GM12865 (cell line): ENCODE measurements at regions not wholly inside any gene's neighbourhood (a gene's known extent, or its start where the extent isn't known, plus 50 kb on each side); places are given as distances from the start of the nearest gene placed in this dataset.

Experiments
- DNase-seq: peaks from one replicate; pipeline ENCODE4 v3.0.0; 2010; ENCODE audit warnings: low read depth
- H3K4me3 ChIP-seq: 2 replicates; pipeline ENCODE4 v1.5.1; 2011; ENCODE audit warnings: mild to moderate bottlenecking, low read depth, low read length, control low read depth
- TF ChIP-seq, protein P1 (sequence below): IDR thresholded peaks from 2 replicates; pipeline ENCODE4 v1.5.1; 2011; ENCODE audit warnings: low read length, control low read depth, low read depth, inconsistent platforms; ENCODE audit not compliant: insufficient read depth; ENCODE audit errors: missing control alignments

DNA sequence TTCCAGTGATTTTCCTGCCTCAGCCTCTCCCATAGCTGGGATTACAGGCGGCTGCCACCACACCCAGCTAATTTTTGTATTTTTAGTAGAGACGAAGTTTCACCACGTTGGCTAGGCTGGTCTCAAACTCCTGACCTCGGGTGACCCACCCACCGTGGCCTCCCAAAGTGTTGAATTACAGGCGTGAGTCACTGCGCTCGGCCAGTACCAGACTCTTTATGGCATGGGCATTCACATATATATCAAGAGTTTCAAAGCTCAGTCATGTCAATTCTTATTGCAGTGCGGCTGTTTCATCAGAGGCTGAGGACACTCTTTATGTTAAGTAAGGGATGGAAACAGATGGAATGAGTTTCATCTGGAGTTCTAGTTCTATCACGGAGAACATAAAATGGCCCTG, 315.2 kb upstream of the CDH6 start:
- TF ChIP-seq, protein P1, sequence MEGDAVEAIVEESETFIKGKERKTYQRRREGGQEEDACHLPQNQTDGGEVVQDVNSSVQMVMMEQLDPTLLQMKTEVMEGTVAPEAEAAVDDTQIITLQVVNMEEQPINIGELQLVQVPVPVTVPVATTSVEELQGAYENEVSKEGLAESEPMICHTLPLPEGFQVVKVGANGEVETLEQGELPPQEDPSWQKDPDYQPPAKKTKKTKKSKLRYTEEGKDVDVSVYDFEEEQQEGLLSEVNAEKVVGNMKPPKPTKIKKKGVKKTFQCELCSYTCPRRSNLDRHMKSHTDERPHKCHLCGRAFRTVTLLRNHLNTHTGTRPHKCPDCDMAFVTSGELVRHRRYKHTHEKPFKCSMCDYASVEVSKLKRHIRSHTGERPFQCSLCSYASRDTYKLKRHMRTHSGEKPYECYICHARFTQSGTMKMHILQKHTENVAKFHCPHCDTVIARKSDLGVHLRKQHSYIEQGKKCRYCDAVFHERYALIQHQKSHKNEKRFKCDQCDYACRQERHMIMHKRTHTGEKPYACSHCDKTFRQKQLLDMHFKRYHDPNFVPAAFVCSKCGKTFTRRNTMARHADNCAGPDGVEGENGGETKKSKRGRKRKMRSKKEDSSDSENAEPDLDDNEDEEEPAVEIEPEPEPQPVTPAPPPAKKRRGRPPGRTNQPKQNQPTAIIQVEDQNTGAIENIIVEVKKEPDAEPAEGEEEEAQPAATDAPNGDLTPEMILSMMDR = no peak
- no peak overlapping the region for H3K4me3 ChIP-seq
- no peak for DNase-seq

DNA sequence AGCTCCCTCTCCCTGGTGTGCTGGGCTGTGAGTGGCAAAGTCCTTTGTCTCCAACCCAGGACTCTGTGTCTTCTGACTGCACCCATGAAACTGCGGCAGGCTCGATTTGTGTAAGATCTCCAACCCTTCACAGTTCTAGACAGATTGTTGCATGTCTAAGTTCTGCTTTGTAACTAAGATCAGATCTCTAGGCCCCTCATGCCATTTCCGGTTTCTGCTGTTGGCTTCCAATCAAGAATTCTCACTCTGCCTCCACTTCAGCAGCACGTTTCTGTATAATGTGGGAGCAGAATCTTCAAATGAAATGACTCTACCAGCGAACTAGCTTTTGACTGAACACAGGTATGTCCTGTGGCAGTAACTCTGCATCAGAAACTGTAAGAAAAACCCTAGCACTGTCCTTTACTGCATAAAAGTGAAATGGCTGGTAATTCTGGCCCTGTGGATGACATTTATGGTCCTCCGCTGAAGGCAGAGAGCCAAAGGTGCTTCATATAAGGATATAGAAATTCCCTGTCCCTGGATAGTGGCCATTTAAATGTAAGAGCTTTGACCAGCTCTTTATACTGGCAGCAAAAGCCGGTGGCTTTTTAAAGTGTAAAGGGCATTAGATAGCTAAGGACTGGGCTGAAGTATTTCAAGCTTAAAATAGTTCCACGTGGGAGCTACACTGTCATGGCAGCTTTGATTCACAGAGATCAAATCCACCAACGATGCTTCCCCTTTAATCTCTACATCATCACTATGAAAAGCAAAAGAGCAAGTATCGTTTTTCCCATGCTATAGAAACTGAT, 319.0 kb upstream of the CDH6 start:
- H3K4me3 ChIP-seq = no peak overlapping the region
- TF ChIP-seq, protein P1 = no peak
- no peak for DNase-seq

DNA sequence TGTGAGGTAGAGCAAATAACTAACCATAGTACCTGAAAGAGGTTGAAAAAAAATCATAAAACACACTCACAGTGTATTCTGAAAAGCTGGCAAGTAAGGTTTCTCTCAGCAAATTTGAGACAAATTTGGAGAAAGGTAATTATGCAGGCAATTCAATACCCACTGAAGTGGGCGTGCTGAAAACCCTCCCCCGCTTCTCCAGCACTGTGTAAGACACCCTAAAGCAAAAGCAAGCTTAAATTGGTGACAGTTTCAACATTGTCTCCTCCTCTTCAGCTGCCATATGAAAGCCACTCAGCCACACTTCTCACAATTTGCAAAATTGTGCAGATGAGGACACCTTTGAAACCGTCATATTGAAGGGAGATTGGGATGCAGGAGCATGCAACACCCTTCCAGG, 322.3 kb upstream of the CDH6 start:
- no peak overlapping the region for H3K4me3 ChIP-seq
- TF ChIP-seq, protein P1 = no peak
- no peak for DNase-seq

DNA sequence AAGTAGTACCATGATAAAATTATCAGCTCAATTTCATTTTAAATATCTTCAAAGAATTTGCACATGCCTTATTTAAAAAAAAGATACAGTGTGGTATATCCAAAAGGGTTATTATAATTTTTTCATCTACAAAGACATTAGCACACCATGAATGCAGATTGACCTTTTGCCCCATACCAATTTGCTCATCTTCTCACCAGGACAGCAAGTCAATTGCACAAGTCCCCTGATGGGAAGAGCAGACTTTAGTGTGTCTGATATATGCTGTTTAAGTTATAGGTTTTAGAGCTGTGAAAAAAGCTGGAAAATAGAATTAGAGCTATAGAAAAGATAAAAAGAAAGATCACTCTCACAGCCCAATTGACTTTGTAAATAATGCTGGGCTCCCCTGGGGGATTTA, 325.8 kb upstream of the CDH6 start:
- DNase-seq = no peak
- TF ChIP-seq, protein P1 = no peak
- no peak overlapping the region for H3K4me3 ChIP-seq

DNA sequence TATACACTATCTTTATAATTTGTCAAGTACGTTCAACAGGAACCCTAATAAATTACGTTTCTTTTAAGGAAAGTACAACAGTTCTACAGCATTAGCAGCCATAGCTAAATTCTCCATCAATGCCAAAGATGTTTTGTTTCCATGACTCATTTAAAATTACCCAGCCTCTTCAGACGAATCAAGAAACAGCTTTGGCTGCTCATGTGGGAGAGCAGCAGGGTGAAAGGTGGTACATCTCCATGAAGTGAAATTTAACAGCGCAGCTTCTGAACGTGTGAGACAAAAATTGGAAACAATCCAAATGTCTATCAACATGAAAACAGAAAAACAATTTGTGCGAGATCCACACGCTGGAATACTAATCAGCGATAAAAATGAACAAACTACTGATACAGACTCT, 327.3 kb upstream of the CDH6 start:
- no peak overlapping the region for H3K4me3 ChIP-seq
- no peak for DNase-seq
- TF ChIP-seq, protein P1 = no peak

DNA sequence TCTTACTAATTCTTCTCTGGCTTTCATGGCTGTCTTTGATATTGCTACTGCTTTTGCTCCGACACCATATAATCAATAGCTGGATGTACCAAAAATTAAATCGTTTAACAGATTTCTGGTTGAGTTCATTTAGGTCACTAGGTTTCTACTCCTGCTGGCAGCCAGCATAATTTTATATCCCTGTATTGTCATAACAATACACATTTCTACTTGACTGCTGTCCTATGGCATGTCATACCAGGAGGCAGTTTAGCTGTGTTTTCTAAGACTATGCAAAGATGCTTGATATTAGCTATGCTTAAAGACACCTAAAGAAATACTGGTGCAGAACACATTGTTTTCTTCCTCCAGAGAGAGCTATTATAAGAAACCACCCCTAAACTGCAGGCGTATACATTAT, 337.2 kb upstream of the CDH6 start:
- DNase-seq = no peak
- no peak overlapping the region for H3K4me3 ChIP-seq
- TF ChIP-seq, protein P1 = no peak

DNA sequence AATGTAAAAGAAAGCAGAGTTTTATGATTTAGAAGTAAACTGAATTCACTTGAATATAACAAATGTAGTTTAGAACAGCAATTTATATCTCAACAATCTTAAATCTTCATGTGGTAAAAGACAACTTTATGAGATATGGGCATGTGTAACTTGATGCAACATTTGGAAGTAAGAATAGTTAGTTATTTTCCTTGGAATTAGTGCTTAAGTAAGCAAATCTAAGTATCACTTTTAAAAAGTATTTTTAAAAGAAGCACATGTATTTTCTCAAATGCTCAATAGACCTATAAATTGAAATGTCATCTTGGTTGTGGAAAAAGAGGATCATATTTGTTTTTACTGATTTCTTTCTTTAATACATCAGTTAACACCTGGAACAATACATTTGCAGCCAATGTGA, 340.3 kb upstream of the CDH6 start:
- TF ChIP-seq, protein P1 = no peak
- H3K4me3 ChIP-seq = no peak overlapping the region
- no peak for DNase-seq
